HCT116 (cell line): ENCODE measurements at regions not wholly inside any gene's neighbourhood (a gene's known extent, or its start where the extent isn't known, plus 50 kb on each side); places are given as distances from the start of the nearest gene placed in this dataset.

Experiments
- ATAC-seq: fragments of 200-7000 bp; cut with Tn5 transposase; 2 replicates; pipeline ENCODE4 v1.9.1; 2020; ENCODE audit warnings: mild to moderate bottlenecking, moderate library complexity
- BruUV-seq: library from RNA; stranded (reverse); fragments of 400-500 nt; replicated peaks from 2 replicates; lab custom pipeline; 2021; lab: Mats Ljungman, UMichigan
- CTCF ChIA-PET: fragments of 300-600 bp; sonication (Branson Sonifier 250); formaldehyde crosslinking; loops from one replicate; lab custom pipeline; 2021; ENCODE audit warnings: antibody characterized with exemption; lab: Charles Lee
- POLR2A ChIA-PET: fragments of 300-600, 350-600 bp; sonication (Branson Sonifier 250); formaldehyde crosslinking; loops from one replicate; lab custom pipeline; 2021; ENCODE audit warnings: antibody characterized with exemption; lab: Charles Lee
- RAD21 ChIA-PET, 2 experiments: fragments of 300-600 bp; sonication (Branson Sonifier 250); formaldehyde crosslinking; loops; one replicate each; lab custom pipeline; 2023; ENCODE audit warnings: low total read pairs in 2 of 2; ENCODE audit not compliant: uncharacterized antibody in 2 of 2, unreplicated experiment in 2 of 2, low non-redundant PET in 1 of 2; lab: Charles Lee
- DNase-seq: peaks from one replicate; pipeline ENCODE4 v3.0.0-alpha.2; 2010; ENCODE audit warnings: low read depth, low spot score
- H2AFZ ChIP-seq: fragments of 200-600 bp; shearing (Covaris generic), sonication (generic); 2 replicates; pipeline ENCODE4 v1.6.1; 2017; ENCODE audit warnings: low read depth, mixed run types, mixed read lengths, antibody characterized with exemption, low read length; ENCODE audit not compliant: poor library complexity, severe bottlenecking
- H3K27ac ChIP-seq: 2 replicates; pipeline ENCODE4 v1.5.1; 2012; ENCODE audit warnings: low read depth, low read length
- H3K27me3 ChIP-seq: fragments of 200-600 bp; sonication (generic); 2 replicates; pipeline ENCODE4 v1.6.1; 2016; ENCODE audit warnings: mixed run types, low read length, mixed read lengths; ENCODE audit not compliant: insufficient read depth
- H3K36me3 ChIP-seq, 2 experiments: fragments of 200-500 bp in 1 of 2; fragments of 200-600 bp in 1 of 2; sonication (Bioruptor generic) in 1 of 2; sonication (generic) in 1 of 2; 2 replicates each; pipeline versions ENCODE4 v1.5.1 to v1.6.1; 2014 to 2016; ENCODE audit warnings: low read length in 2 of 2, inconsistent platforms in 1 of 2, mixed read lengths in 1 of 2, mixed run types in 1 of 2; ENCODE audit not compliant: insufficient read depth in 2 of 2, control insufficient read depth in 1 of 2
- H3K4me1 ChIP-seq, 2 experiments: fragments of 200-600 bp in 1 of 2; sonication (generic) in 1 of 2; 2 replicates each; pipeline versions ENCODE4 v1.5.1 to v1.6.1; 2012 to 2017; ENCODE audit warnings: low read length in 2 of 2, inconsistent platforms in 1 of 2, mild to moderate bottlenecking in 1 of 2, mixed read lengths in 1 of 2, mixed run types in 1 of 2, moderate library complexity in 1 of 2; ENCODE audit not compliant: insufficient read depth in 2 of 2, control insufficient read depth in 1 of 2
- H3K4me2 ChIP-seq: fragments of 200-600 bp; sonication (generic); 2 replicates; pipeline ENCODE4 v1.6.1; 2017; ENCODE audit warnings: mixed run types, low read length, mixed read lengths
- H3K4me3 ChIP-seq, 2 experiments: fragments of 200-600 bp in 1 of 2; sonication (generic) in 1 of 2; replicated peaks in 1 of 2; 2 replicates each; pipeline ENCODE4 v1.5.1; 2011 to 2016; ENCODE audit warnings: low read length in 2 of 2, control low read depth in 1 of 2, low read depth in 1 of 2, mild to moderate bottlenecking in 1 of 2, mixed read lengths in 1 of 2, mixed run types in 1 of 2
- H3K79me2 ChIP-seq: fragments of 200-600 bp; sonication (generic); 2 replicates; pipeline ENCODE4 v1.6.1; 2017; ENCODE audit warnings: mild to moderate bottlenecking, mixed run types, low read length, moderate library complexity, mixed read lengths; ENCODE audit not compliant: insufficient read depth
- H3K9ac ChIP-seq: fragments of 200-600 bp; sonication (generic); 2 replicates; pipeline ENCODE4 v1.6.1; 2016; ENCODE audit warnings: low read length, mixed read lengths
- H3K9me2 ChIP-seq: fragments of 200-600 bp; sonication (generic), shearing (Covaris generic); 2 replicates; pipeline ENCODE4 v1.6.1; 2017; ENCODE audit warnings: mixed run types, mild to moderate bottlenecking, moderate library complexity; ENCODE audit not compliant: insufficient read depth
- H3K9me3 ChIP-seq, 2 experiments: fragments of 200-500 bp in 1 of 2; fragments of 200-600 bp in 1 of 2; sonication (Bioruptor generic) in 1 of 2; sonication (generic) in 1 of 2; 2 replicates each; pipeline ENCODE4 v1.6.1; 2014 to 2017; ENCODE audit warnings: low read length in 2 of 2, mixed read lengths in 2 of 2, inconsistent platforms in 1 of 2, low read depth in 1 of 2, mild to moderate bottlenecking in 1 of 2, mixed run types in 1 of 2, moderate library complexity in 1 of 2; ENCODE audit not compliant: control insufficient read depth in 1 of 2, insufficient read depth in 1 of 2
- H4K20me1 ChIP-seq: fragments of 200-600 bp; sonication (generic), shearing (Covaris generic); 2 replicates; pipeline ENCODE4 v1.6.1; 2017; ENCODE audit warnings: mixed run types, mild to moderate bottlenecking, moderate library complexity; ENCODE audit not compliant: insufficient read depth
- CEBPB ChIP-seq: IDR thresholded peaks from 2 replicates; pipeline ENCODE4 v1.6.1; 2012; ENCODE audit warnings: low read depth
- CTCF ChIP-seq, 3 experiments: fragments of 200-600 bp in 1 of 3; sonication (generic) in 1 of 3; IDR thresholded peaks in 2 of 3; conservative IDR thresholded peaks in 1 of 3; 2 replicates each; pipeline ENCODE4 v1.5.1; 2012 to 2017; ENCODE audit warnings: low read depth in 2 of 3, low read length in 2 of 3, antibody characterized with exemption in 1 of 3, borderline replicate concordance in 1 of 3, control low read depth in 1 of 3, mild to moderate bottlenecking in 1 of 3, mixed read lengths in 1 of 3, mixed run types in 1 of 3, moderate library complexity in 1 of 3; ENCODE audit not compliant: insufficient read depth in 1 of 3
- ELF1 ChIP-seq: IDR thresholded peaks from 2 replicates; pipeline ENCODE4 v1.6.1; 2012; ENCODE audit warnings: low read depth, borderline replicate concordance
- POLR2AphosphoS5 ChIP-seq: IDR thresholded peaks from 2 replicates; pipeline ENCODE4 v1.6.1; 2011; ENCODE audit warnings: mild to moderate bottlenecking, low read depth, low read length, moderate library complexity
- RAD21 ChIP-seq: IDR thresholded peaks from 2 replicates; pipeline ENCODE4 v1.6.1; 2012; ENCODE audit warnings: low read depth, mild to moderate bottlenecking
- YY1 ChIP-seq: IDR thresholded peaks from 2 replicates; pipeline ENCODE4 v1.6.1; 2011; ENCODE audit warnings: low read length, low read depth, moderate library complexity, mild to moderate bottlenecking; ENCODE audit not compliant: insufficient replicate concordance; ENCODE audit errors: extremely low read depth
- ZBTB33 ChIP-seq: IDR thresholded peaks from 2 replicates; pipeline ENCODE4 v1.6.1; 2011; ENCODE audit warnings: mild to moderate bottlenecking, low read length, moderate library complexity; ENCODE audit not compliant: insufficient replicate concordance; ENCODE audit errors: extremely low read depth
- ZFX ChIP-seq: fragments of 450-650 bp; IDR thresholded peaks from 2 replicates; pipeline ENCODE4 v1.6.1; 2017
- intact Hi-C: fragments of 100-400 bp; cut with micrococcal nuclease; formaldehyde crosslinking; loops from 2 replicates; pipeline ENCODE4 v1.10.0; 2022

- TF ChIP-seq ZBTB33, result no peak
Measured at GRCh38 chr21:25243808-25244207, 363.5 kb downstream of the MRPL39 start (continued).

- RAD21 ChIA-PET, result no interaction called here
- no peaks in the 10 kb centered on the region for H3K36me3 ChIP-seq
- no peaks in the 10 kb centered on the region for H3K4me1 ChIP-seq
- H3K9me3 ChIP-seq, result peaks cover 27 to 30% of the 10 kb centered on the region in 2 experiments; a peak in 2 of 4 replicates
- no peaks in the 10 kb centered on the region for H3K27me3 ChIP-seq
- no peak overlapping the region for H3K9ac ChIP-seq
- H3K79me2 ChIP-seq, result no peaks in the 10 kb centered on the region
- H3K9me2 ChIP-seq, result no peaks in the 10 kb centered on the region
- no peak for DNase-seq
- no peak overlapping the region for H3K27ac ChIP-seq
- no peak for TF ChIP-seq CTCF (IDR thresholded peaks at IDR 0.05 in 2 of 3, conservative IDR thresholded peaks at IDR 0.05 in 1 of 3; ENCODE audit: borderline replicate concordance in 1 of 3, insufficient read depth in 1 of 3, low read depth in 2 of 3, low read length in 2 of 3)
- TF ChIP-seq RAD21, result no peak
- no peak for TF ChIP-seq ELF1
- no peak for TF ChIP-seq YY1
- TF ChIP-seq CEBPB, result no peak
- TF ChIP-seq ZFX, result no peak
- no peak for TF ChIP-seq ZBTB33
- no peak for TF ChIP-seq POLR2AphosphoS5
- POLR2A ChIA-PET, result no interaction called here
- H3K4me2 ChIP-seq, result no peak overlapping the region
- no TSS peak for BruUV-seq
- H2AFZ ChIP-seq, result no peak overlapping the region
- no peak for ATAC-seq
- no peak overlapping the region for H3K4me3 ChIP-seq
- intact Hi-C loops, result no loop called here
- H4K20me1 ChIP-seq, result no peaks in the 10 kb centered on the region
- CTCF ChIA-PET, result no interaction called here
Measured at GRCh38 chr21:25240974-25241373, 366.3 kb downstream of the MRPL39 start.
